Heart left ventricle (tissue), 13 donors: ENCODE measurements at regions not wholly inside any gene's neighbourhood (a gene's known extent, or its start where the extent isn't known, plus 50 kb on each side); places are given as distances from the start of the nearest gene placed in this dataset.

Source experiments
- POLR2A ChIP-seq, 2 donors: fragments of 450-650 bp; IDR thresholded peaks; one replicate each; pipeline ENCODE4 v1.6.1; 2017; ENCODE audit warnings: antibody characterized with exemption in 2 of 2, mild to moderate bottlenecking in 2 of 2, moderate library complexity in 2 of 2
- TF ChIP-seq, protein P1 (sequence below), 12 donors: fragments of 200-600 bp; sonication (generic) in 4 of 12; IDR thresholded peaks; one replicate each; pipeline versions ENCODE4 v1.5.0 to v1.8.0; 2018 to 2022; ENCODE audit warnings: antibody characterized with exemption in 12 of 12, mild to moderate bottlenecking in 5 of 12
- donor health status: ischemic (EF 13 %, LVEDD 7.1; RV severe dilation, severe dysfunction).
- donor health status: DM: no; HTN: yes; CAD: no.
- donor health status: DM: no; HTN: no; CAD: no.
- donor health status: ischemic (EF 25% LVEDD 6.9; RV normal size, moderate dysfunction).
- donor health status: ischemic (EF 25% LVEDD 5.7; RV mildly dilated, moderate dysfunction).
- donor health status: ischemic (EF 35%, LVEDD 5.7; RV mildly dilated, moderate dysfunction).
- donor health status: nonischemic (EF 11% LVEDD 7.7; RV severe dilation, severe dysfunction).
- donor health status: DM: yes; HTN: yes; CAD: no.
- donor health status: PGD.
- donor health status: ischemic (EF 29% LVEDD 5.4; RV normal size, mild dysfunction).
- donor health status: nonischemic (EF 23%, LVEDD 6.1; RV moderate dilation, normal function).

DNA sequence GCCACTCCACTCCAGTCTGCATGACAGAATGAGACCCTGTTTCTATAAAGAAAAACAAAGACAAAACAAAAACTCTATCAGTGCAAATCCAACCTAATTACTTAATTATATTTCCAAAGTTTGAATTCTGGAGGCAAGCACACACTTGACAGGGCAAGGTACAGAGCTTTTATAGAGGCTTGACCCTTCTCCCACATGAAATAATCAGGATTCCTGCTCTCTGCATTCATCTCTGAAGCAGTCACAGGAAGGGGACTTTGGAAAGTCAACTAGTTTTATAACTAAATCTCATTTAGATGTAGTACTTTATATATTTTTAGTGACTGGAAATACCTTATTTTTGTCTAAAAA, 91.9 kb upstream of the CHD1 start:
- TF ChIP-seq, protein P1, sequence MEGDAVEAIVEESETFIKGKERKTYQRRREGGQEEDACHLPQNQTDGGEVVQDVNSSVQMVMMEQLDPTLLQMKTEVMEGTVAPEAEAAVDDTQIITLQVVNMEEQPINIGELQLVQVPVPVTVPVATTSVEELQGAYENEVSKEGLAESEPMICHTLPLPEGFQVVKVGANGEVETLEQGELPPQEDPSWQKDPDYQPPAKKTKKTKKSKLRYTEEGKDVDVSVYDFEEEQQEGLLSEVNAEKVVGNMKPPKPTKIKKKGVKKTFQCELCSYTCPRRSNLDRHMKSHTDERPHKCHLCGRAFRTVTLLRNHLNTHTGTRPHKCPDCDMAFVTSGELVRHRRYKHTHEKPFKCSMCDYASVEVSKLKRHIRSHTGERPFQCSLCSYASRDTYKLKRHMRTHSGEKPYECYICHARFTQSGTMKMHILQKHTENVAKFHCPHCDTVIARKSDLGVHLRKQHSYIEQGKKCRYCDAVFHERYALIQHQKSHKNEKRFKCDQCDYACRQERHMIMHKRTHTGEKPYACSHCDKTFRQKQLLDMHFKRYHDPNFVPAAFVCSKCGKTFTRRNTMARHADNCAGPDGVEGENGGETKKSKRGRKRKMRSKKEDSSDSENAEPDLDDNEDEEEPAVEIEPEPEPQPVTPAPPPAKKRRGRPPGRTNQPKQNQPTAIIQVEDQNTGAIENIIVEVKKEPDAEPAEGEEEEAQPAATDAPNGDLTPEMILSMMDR (IDR thresholded peaks at IDR 0.05): no peak
- no peak for TF ChIP-seq POLR2A (IDR thresholded peaks at IDR 0.05)
